ENCODE measurements at regions not wholly inside any gene's neighbourhood (a gene's known extent, or its start where the extent isn't known, plus 50 kb on each side); places are given as distances from the start of the nearest gene placed in this dataset.
A peak's percentile ranks its signal among the peaks of the same experiment; 100 is the strongest.
"Not testable (repeated sequence)": the region's sequence is repeated elsewhere in the genome, so short reads cannot be mapped to it uniquely, and the experiment has no call there.

GRCh38 chr1:214136324-214136919 is 144.5 kb upstream of the SMYD2 start:
- DNase-seq (ENCODE audit: low read depth) = no peak
- H3K4me3 ChIP-seq (ENCODE audit: low read depth, low read length) = no peak overlapping the region

DNA sequence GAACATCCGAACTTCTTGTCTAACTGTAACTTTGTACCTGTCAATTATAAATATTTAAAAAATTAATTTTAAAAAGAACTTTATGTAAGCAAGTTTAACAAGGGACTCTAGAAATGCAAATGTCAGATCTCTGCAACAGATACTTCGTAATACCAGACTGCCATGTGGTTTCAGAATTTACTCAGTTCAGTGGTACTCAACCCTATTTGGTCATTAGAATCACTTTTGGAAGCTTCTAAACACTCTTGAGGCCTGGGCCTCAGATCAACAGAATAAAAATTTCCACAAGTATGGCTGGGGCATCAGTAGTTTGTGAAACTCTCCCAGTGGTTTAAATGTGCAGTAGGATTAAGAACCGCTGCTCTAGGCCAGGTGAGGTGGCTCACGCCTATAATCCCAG is 139.5 kb upstream of the SMYD2 start:
- no peak overlapping the region for H3K4me3 ChIP-seq (ENCODE audit: low read depth, low read length)
- no peak for DNase-seq (ENCODE audit: low read depth)

DNA sequence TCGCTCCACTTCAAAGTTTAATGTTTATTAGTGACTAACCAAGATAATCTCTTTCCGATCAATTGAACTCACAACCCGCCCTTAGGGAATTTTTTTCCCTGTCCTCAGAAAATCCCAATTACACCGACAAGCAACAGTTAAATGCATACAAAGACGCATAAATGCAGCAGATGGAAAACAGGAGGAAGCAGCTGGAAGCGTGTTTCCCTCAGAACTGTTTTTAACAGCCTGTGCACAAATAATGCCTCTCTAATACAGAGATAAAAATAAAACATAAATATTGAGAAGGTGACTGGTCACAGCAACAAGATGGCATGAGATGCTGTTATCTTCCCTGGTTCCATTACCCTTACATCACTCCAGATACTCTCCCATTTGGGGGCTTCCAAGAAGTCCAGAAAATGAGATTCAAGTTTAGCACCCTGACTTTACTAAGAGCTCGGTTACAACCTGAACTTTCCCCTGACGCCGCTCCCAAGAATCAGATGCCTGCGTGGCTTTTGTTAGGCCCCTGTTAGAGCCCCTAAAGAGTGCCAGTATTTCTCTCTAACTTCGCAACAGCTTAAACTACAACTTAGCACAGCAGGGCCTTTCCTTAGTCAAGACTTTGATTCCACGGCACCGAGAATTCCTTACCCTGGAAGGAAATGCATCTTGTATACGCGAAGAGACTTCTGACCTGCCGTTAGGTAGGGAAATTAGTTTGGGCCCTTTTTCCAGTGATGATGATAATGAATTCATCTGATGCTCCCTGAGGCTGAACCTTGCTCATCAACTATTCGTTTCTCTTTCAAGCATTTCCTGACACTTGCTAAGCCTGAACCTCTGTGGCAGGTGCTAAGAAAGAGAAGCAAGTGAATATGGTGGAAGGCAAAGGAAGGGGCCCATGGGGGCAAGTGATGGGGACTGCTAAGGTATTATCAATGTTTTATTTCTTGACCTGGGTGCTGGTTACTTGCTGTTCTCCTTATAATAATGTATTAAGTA is 137.7 kb upstream of the SMYD2 start:
- DNase-seq (ENCODE audit: low read depth) = no peak
- no peak overlapping the region for H3K4me3 ChIP-seq (ENCODE audit: low read depth, low read length)

DNA sequence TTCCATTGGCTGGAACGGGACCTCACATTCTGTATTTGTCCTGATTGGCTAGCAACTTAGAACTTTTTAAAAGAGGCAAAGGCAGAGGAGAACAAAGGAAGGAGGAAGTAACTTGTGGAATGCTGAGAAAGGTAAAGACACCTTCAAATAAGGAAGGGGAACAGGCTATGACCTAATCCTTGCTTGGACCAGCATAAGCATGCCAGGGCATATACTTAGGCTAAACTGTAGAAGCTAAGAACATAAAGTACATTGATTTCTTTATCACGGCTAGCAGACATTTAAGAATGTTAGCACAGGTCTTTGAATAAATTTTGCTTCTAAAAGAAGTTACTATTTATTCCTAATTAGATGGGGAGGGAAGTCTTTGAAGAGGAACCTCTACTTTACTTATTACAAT is 136.4 kb upstream of the SMYD2 start:
- not testable (repeated sequence) for H3K4me3 ChIP-seq (ENCODE audit: low read depth, low read length); DNase-seq (ENCODE audit: low read depth)

DNA sequence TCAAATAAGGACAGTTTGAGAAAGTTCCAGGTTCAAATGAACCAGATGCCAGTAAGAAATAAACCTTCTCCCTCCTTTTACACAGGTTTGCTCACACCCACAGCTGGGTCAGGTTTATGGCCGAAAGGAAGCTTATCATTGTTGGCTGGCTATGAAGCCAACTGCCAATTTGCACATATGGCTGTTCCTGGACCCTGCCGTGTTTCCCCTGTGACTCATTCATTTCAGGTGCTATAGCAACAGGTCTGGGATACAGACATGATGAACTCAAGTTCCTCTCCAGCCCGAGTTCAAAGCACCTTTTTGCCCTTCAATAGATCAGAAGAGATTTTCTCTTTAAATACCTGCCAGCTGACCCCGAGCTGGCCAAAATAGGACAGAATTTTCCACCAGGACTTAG is 134.4 kb upstream of the SMYD2 start:
- H3K4me3 ChIP-seq (ENCODE audit: low read depth, low read length) = no peak overlapping the region
- DNase-seq (ENCODE audit: low read depth) = no peak

DNA sequence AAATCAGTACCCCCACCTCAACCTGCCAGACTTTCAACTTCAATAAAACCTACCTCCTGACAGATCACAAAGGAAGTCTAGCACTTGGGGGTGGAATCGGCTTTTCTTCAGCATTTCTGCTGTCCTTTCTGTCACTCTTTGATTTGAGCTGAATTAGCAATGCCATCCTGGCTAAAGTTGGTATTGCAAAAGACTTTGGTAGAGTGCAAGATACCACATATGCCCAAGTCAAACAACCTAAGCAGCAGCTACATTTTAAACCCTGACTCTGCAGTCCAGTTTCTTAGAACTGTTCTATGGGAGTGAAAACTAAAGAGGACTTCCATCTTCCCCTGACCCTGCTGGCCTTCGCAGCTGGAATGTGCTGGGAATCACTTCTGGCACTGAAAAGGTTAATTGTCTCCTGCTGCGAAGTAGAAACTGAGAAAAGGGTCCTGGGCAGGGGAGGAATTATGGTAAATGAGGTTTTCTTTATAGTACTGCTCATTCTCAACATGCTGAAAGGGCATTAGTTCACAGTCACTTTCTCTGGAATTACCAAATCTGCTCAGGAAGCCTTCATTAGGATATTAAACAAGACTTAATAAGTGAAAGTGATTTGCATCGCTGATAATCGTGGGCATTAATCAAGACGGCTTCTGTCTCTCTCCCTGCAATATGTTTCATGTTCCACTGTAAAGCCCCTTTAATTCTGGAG is 126.2 kb upstream of the SMYD2 start:
- no peak overlapping the region for H3K4me3 ChIP-seq (ENCODE audit: low read depth, low read length)
- no peak for DNase-seq (ENCODE audit: low read depth)

DNA sequence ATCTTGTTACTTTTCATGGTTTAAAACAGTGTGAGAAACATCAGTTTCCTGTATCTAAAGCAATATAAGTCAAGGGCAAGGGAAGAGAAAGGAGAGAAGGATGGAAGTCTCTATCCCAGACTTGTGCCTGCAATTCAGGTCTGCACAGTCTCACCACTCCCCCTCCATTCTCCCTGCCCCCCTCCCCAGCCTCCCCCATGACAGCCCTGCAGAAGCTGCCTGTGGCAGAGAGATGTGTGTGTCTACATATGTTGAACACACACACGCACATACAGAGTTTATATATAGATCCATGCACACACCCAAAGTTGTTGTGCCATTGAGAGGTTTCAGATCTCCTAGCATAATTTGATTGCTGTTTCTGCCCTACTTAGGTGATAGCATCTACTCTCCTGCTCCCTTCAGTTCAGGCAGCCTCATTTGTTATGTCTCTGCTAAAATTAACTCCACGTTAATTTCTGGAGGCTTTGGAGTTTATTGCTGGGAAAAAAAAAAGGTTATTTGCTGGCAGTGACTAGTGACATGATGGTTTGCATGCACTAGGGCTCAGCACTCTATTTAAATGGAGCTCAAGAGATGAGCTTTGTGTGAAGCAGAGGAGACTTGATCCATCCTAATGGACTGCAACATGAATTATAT is 124.9 kb upstream of the SMYD2 start:
- no peak overlapping the region for H3K4me3 ChIP-seq (ENCODE audit: low read depth, low read length)

DNA sequence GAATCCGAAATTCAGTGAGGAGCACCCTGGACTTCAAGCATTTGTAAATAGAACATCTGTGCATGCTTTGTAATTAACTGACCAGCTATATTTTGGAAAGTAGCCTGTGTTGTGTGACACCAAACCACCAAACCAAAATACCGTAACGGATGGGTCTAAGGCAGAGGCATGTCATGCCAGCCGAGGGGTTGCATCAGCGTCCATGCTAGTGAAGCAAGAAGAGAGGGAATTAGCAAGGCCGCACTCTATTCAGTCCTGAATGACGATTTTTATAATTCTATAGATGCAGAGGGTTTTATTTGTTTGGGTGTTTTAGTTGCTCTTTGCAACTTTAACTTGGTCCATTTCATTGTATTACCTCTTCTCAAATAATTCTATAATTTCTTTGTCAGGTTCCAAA is 116.8 kb upstream of the SMYD2 start:
- H3K4me3 ChIP-seq (ENCODE audit: low read depth, low read length) = no peak overlapping the region
- DNase-seq (ENCODE audit: low read depth) = no peak

More for the DNA sequence above, 124.9 kb upstream of the SMYD2 start:
- no peak for DNase-seq (ENCODE audit: low read depth)

- no peak overlapping the region for H3K4me3 ChIP-seq (ENCODE audit: low read depth, low read length)
- no peak for DNase-seq (ENCODE audit: low read depth)
Measured at GRCh38 chr1:214165850-214166374, 115.0 kb upstream of the SMYD2 start.

DNA sequence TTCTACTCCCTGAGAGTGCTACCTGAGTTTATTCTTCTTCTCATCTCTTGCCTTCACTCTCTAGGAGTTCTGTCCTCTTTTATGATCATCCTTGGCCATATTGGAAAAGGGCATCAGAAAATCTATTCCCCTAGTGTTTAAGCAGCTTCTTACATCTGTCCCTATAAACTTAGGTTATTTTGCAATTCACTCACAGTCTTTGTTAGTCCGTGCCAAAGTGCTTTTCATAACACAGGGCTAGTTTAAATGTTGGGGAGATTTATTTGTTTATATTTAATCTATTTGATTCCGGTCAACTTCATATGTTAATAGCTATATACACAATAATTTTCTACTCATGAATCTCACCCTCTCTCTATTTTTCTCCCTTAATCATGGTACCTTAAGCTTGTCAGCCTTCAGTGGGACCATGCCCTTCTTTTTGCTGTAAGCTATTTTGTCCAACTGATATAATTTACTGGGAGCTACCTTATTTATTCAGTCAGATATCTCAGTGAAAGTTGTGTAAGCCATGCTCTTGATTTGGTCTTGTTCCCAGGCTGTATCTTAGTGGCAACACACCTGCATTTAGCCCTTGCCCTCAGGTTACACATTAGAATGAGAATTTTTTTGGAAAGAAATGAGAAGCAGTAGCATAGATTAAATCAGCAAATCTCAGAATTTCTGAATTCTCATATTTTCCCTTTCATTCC is 106.3 kb upstream of the SMYD2 start:
- DNase-seq (ENCODE audit: low read depth) = no peak
- H3K4me3 ChIP-seq (ENCODE audit: low read depth, low read length) = no peak overlapping the region

GRCh38 chr1:214178102-214178501 is 102.9 kb upstream of the SMYD2 start:
- DNase-seq (ENCODE audit: low read depth) = no peak
- no peak overlapping the region for H3K4me3 ChIP-seq (ENCODE audit: low read depth, low read length)

DNA sequence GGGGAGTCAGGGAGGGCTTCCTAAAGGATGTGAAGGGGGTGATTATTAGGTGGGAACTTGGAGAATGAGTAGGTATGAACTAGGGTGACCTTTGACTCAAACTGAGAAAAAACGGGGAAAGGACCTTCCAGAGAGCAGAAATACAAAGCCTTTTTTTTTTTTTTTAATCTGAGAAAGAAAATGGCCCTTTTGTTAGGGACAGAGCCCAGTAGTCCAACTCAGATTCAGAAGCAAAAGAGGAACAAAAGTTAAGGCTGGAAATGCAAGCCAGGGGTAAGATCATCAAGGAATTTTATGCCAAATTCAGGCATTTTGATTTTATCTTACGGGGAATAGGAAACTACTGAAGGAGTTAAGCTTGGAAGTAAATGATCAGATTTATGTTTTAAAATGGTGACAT is 96.0 kb upstream of the SMYD2 start:
- no peak overlapping the region for H3K4me3 ChIP-seq (ENCODE audit: low read depth, low read length)

GRCh38 chr1:214186103-214186824 is 94.7 kb upstream of the SMYD2 start:
- no peak overlapping the region for H3K4me3 ChIP-seq (ENCODE audit: low read depth, low read length)
- no peak for DNase-seq (ENCODE audit: low read depth)

More for the DNA sequence above, 96.0 kb upstream of the SMYD2 start:
- DNase-seq (ENCODE audit: low read depth) = no peak

DNA sequence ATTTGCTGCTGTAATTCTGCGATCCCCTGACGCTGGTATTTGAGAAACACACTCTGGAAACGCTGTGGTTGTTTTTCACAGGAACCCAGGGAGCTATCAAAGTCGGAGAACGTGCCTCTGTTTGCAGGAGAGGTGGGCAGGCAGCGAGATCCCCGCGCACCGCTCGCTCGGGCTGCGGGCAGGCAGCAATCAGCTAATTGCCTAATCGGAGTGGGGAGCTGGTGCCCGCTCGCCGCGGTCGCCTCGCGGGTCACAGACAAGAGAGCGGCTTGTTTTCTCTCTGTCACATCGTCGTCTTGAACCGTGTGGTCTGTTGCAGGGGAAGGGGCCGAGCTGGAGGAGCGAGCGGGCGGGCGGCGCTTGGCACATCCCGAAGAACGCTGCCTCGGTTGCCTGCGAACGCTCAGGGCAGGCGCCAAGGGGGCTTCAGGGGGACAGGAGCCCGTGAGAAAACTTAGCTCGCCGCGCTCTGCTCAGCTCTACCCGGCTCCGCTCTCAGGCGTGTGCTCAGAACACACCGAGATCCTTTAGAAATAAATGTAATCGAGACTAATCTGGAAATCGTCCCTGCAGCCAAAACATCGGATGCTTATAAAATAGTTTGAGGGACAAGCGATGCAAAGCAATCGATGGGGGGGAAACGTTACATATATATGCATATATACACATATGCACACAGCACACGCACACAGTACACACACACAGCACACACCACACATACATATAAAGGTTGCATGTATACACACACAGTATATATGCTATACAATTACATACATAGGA is 93.6 kb upstream of the SMYD2 start:
- DNase-seq (ENCODE audit: low read depth) = no peak
- H3K4me3 ChIP-seq (ENCODE audit: low read depth, low read length) = peak overlapping the region; percentile 47

- no peak overlapping the region for H3K4me3 ChIP-seq (ENCODE audit: low read depth, low read length)
- no peak for DNase-seq (ENCODE audit: low read depth)
Measured at GRCh38 chr1:214187933-214188332, 93.0 kb upstream of the SMYD2 start.

- no peak for DNase-seq (ENCODE audit: low read depth)
- H3K4me3 ChIP-seq (ENCODE audit: low read depth, low read length) = no peak overlapping the region
Measured at GRCh38 chr1:214188835-214189234, 92.1 kb upstream of the SMYD2 start.

- no peak overlapping the region for H3K4me3 ChIP-seq (ENCODE audit: low read depth, low read length)
- peak; percentile 93 for DNase-seq (ENCODE audit: low read depth)
Measured at GRCh38 chr1:214192825-214193643, 87.9 kb upstream of the SMYD2 start.
